ENCODE measurements at regions not wholly inside any gene's neighbourhood (a gene's known extent, or its start where the extent isn't known, plus 50 kb on each side); places are given as distances from the start of the nearest gene placed in this dataset.

- no peak for DNase-seq (ENCODE audit: low spot score)
These were observed 114.1 kb downstream of the SLC16A9 start for GRCh38 chr10:59595593-59595992.

DNA sequence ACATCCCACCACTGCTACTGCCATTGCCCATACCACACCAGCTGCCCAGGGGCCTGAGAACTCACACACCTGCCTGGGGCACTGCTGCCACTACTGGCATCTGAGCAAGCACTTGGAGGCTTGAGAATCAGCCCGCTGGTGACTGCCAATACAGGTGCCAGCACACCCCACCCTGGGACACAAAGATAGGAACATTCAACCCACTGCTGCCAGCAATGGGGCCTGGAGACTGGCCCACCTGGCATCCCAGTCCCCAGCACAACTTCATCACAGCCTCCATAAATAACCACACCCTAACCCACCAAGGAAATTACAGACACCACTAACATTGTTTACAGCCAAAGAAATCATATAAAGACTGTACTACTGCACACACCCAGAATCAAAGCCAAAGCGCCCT, 115.9 kb downstream of the SLC16A9 start:
- DNase-seq (ENCODE audit: low spot score): no peak

- DNase-seq (ENCODE audit: low spot score): no peak
These were observed 119.9 kb downstream of the SLC16A9 start for GRCh38 chr10:59589796-59590195.

DNA sequence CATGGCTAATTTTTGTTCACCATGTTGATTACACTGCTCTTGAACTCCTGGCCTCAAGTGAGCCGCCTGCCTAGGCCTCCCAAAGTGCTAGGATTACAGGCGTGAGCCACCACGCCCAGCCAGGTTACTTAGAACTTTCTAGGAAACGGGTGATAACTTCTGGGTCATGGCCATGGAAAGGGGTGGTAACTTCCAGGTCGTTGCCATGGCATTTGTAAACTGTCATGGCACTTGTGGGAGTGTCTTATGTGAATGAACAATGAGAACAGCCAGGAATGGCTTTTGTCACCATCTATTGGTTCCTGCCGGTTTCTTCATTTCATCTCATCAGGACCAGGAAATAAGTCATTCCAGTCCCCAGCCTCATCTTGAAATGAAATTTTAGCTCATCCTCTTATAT, 120.9 kb downstream of the SLC16A9 start:
- no peak for DNase-seq (ENCODE audit: low spot score)

DNA sequence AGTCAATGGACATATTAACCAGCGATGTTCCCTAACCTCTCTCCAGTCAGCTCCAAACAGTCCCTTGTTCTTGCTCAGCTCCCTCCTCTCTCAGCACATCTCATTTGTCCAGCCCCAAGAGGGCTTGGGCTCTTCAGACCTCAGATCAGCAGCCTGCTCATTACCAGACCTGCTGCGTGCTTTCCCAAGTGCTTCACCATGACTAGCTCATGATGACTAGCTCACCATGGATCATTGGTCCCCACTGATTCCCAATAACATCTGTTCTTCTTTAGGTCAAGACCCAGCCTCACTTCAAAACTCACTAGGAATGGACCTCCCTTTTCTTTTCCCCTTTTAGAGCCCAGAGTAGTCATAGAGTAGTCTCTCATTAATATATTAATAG, 121.9 kb downstream of the SLC16A9 start:
- no peak for DNase-seq (ENCODE audit: low spot score)

GRCh38 chr10:59587083-59587755, 122.4 kb downstream of the SLC16A9 start:
- no peak for DNase-seq (ENCODE audit: low spot score)

- no peak for DNase-seq (ENCODE audit: low spot score)
These were observed 123.2 kb downstream of the SLC16A9 start for GRCh38 chr10:59586407-59586891.

DNA sequence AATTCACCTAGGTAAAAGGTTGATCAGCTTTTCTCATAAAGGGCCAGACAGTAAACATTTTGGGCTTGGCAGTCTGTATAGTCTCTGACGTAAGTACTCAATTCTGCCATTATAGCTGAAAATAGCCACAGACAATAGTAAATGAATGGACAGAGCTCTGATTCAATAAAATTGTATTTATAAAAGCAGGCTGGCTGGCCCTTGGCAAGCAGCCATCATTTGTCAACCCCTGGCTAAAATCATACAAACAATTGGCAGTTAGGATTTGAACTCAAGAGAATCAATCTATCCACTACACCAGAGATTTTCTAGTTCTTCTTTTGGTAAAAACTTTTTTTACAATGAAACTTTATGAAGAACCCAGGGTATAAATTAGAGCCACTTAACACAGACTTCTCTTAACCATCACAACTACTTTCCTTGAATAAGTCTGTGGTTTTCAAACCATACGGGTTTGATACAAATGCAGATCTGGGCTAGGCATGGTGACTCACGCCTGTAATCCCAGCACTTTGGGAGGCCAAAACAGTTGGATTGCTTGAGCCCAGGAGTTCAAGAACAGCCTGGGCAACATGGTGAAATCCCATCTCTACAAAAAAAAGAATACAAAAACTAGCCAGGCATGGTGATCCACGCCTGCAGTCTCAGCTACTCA, 124.5 kb downstream of the SLC16A9 start:
- no peak for DNase-seq (ENCODE audit: low spot score)

- DNase-seq (ENCODE audit: low spot score): no peak
These were observed 126.9 kb downstream of the SLC16A9 start for GRCh38 chr10:59582780-59583179.

DNA sequence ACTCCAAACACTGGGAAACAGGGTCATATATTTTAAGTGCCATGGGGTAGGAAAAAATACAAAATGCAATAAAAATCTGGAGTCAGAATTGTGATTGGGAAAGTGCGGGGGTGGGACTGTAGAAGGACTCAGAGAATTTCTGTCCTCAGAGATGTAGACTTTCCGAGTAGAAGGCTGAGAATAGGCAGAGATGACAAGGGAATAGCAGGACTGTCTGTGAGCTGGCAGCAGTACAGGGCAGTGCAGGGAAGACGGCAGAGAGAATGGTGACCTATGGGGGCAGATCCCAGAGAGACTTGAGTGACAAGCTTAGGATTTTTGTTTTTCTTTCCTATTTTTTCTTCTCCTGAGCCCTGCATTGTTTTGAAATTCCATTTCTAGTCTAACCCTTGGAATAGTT, 127.6 kb downstream of the SLC16A9 start:
- DNase-seq (ENCODE audit: low spot score): no peak

- no peak for DNase-seq (ENCODE audit: low spot score)
These were observed 129.4 kb downstream of the SLC16A9 start for GRCh38 chr10:59580026-59580863.

DNA sequence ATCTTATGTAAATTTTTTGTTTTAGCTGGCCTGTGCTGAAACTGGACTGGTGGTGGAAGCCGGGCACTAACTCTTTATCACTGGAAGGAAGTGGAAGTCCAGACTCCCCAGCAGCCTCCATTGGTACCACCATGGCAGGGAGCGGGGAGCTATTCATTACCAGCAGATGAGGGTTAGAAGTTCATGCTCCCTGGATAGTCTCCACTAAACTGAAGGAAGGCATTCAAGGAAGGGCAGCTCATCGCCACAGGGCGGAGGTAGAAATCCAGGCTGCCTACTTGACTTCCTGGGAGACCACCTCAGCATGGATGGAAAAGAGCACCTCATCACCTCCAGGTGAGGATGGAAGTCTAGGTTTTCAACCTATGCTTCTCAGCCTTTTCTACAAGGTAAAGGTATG, 130.9 kb downstream of the SLC16A9 start:
- DNase-seq (ENCODE audit: low spot score): no peak

GRCh38 chr10:59577984-59578383, 131.7 kb downstream of the SLC16A9 start:
- no peak for DNase-seq (ENCODE audit: low spot score)

DNA sequence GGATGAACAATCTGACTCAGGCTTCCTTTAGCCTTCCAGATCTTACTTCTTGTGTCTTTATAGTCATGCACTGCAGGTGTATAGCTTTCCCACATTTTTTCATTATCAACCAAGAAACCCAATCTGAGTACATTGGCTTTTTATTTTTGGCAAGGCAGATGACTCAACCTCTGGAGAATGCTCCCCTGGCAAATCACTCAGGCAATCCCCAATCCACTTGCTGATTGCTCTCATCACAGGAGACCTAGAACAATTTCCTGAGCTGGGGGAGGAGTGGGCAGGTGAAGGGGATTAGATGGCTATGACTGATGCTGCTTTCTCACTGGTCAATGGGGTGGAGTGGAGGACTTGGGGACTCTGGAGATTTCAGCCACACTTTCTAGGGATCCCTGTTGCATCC, 134.4 kb downstream of the SLC16A9 start:
- no peak for DNase-seq (ENCODE audit: low spot score)

DNA sequence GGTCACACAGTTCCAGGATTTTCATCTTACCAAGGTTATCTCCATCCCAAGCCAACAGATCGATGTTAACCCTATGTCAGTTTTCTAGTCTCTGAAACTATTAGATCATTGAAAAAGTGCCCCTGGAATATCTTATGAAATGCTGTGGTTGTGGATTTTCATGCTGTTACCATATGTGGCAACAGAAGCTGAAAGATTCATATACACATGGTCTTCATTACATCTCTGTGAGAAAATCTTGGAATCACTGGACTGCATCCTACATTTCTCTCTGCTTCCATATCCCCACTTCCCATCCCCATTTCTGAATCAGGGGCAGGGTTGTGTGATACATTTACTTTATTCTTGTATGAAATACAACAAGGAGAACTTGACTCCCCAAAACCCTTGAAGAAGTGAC, 146.1 kb downstream of the SLC16A9 start:
- no peak for DNase-seq (ENCODE audit: low spot score)

- DNase-seq (ENCODE audit: low spot score): no peak
These were observed 147.5 kb downstream of the SLC16A9 start for GRCh38 chr10:59562126-59562525.

- no peak for DNase-seq (ENCODE audit: low spot score)
These were observed 148.1 kb downstream of the SLC16A9 start for GRCh38 chr10:59561477-59562121.

GRCh38 chr10:59560990-59561389, 148.7 kb downstream of the SLC16A9 start:
- no peak for DNase-seq (ENCODE audit: low spot score)

- DNase-seq (ENCODE audit: low spot score): no peak
These were observed 149.5 kb downstream of the SLC16A9 start for GRCh38 chr10:59560161-59560560.

- DNase-seq (ENCODE audit: low spot score): no peak
These were observed 151.6 kb downstream of the SLC16A9 start for GRCh38 chr10:59558066-59558465.

GRCh38 chr10:59557642-59558041, 152.0 kb downstream of the SLC16A9 start:
- DNase-seq (ENCODE audit: low spot score): no peak

DNA sequence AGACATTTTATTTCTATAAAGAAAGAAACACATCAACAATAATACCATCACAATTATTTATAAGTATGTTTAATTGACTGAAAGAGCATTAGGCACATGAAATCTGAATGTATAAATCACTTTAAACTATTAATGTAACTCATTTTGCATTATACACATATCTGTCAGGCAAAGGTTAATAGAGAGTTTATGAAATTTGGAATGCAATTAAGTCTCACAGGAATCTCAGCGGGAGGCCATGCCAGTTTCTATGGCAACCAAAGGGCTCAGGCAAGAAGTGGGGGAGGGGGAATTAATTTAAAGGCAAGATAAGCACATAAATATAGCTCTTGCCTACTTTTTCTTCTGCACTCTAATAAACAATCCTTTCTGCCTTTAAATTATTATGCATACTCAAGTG, 152.6 kb downstream of the SLC16A9 start:
- DNase-seq (ENCODE audit: low spot score): peak; percentile 67
